Muscle layer of duodenum (tissue), 2 donors: ENCODE measurements at regions not wholly inside any gene's neighbourhood (a gene's known extent, or its start where the extent isn't known, plus 50 kb on each side); places are given as distances from the start of the nearest gene placed in this dataset.

Experiments
- H3K27ac ChIP-seq: one replicate; pipeline ENCODE4 v1.7.0; 2013; ENCODE audit warnings: mild to moderate bottlenecking, low read length
- H3K27me3 ChIP-seq: one replicate; pipeline ENCODE4 v1.7.0; 2013; ENCODE audit warnings: low read depth, mild to moderate bottlenecking, control low read depth, low read length
- H3K36me3 ChIP-seq, 2 donors: one replicate each; pipeline ENCODE4 v1.7.0; 2013; ENCODE audit warnings: low read length in 2 of 2, control low read depth in 1 of 2, mild to moderate bottlenecking in 1 of 2; ENCODE audit not compliant: insufficient read depth in 2 of 2, control insufficient read depth in 1 of 2
- H3K4me1 ChIP-seq, 2 donors: one replicate each; pipeline ENCODE4 v1.7.0; 2013; ENCODE audit warnings: low read length in 2 of 2, mild to moderate bottlenecking in 2 of 2, control low read depth in 1 of 2, moderate library complexity in 1 of 2; ENCODE audit not compliant: insufficient read depth in 2 of 2, control insufficient read depth in 1 of 2
- H3K4me3 ChIP-seq, 2 donors: one replicate each; pipeline ENCODE4 v1.7.0; 2013; ENCODE audit warnings: low read length in 2 of 2, low read depth in 1 of 2, mild to moderate bottlenecking in 1 of 2
- H3K9me3 ChIP-seq, 2 donors: one replicate each; pipeline ENCODE4 v1.7.0; 2013; ENCODE audit warnings: low read length in 2 of 2, control low read depth in 1 of 2, mild to moderate bottlenecking in 1 of 2; ENCODE audit not compliant: control insufficient read depth in 1 of 2
- donor health status: healthy.

DNA sequence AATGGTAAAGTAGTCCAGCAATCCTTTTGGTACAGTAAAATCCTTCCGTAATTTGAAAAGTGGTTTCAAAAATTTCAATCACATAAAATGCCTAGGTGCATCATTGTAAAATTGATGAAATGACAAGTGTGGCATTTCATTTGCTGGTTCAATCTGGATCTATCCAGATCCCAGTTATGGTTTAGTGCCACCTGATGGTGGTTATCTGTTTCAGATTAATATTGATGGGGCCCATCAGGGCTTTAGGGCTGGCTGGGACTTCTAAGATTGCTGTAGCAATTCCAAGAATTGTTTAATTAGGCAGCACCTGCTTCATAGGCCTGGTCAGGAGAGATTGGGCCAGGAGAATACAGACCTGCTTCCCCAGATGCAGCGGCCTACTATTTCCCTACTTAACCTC, 55.5 kb upstream of the PIK3C3 start:
- Histone ChIP-seq H3K9me3 (peaks cover 0 to 7% of the 10 kb centered on the region in 2 donors), H3K27ac (no peak overlapping the region), H3K27me3 (no peaks in the 10 kb centered on the region), H3K36me3 (no peaks in the 10 kb centered on the region), H3K4me3 (no peak overlapping the region), H3K4me1 (no peaks in the 10 kb centered on the region)

- Histone ChIP-seq H3K4me3 (no peak overlapping the region), H3K4me1 (no peaks in the 10 kb centered on the region), H3K9me3 (peaks cover 0 to 7% of the 10 kb centered on the region in 2 donors), H3K36me3 (no peaks in the 10 kb centered on the region), H3K27me3 (no peaks in the 10 kb centered on the region), H3K27ac (no peak overlapping the region)
Measured at GRCh38 chr18:41893432-41893831, 61.6 kb upstream of the PIK3C3 start.

DNA sequence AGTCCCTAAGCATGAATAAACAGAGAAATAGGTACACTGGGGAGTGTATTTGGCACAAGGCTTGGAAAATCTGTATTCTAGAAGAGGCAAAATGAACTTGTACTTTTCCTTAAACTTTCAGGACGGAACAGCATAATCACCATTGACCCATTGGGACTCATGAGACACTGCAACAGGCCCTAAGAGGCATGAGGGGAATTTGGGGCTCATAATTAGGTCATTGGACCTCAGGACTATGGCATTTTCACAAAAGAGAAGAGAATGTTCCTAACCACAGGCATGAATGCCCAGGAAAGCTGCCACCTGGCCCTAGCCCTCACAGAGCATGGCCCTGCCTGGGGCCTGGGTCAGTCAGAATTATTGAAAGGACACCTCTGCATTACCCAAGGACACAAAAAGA, 67.9 kb upstream of the PIK3C3 start:
- Histone ChIP-seq H3K9me3 (no peaks in the 10 kb centered on the region), H3K36me3 (no peaks in the 10 kb centered on the region), H3K27me3 (no peaks in the 10 kb centered on the region), H3K4me1 (no peaks in the 10 kb centered on the region), H3K27ac (no peak overlapping the region), H3K4me3 (no peak overlapping the region)

GRCh38 chr18:41886126-41886807, 68.8 kb upstream of the PIK3C3 start:
- Histone ChIP-seq H3K9me3 (no peaks in the 10 kb centered on the region), H3K27ac (no peak overlapping the region), H3K36me3 (no peaks in the 10 kb centered on the region), H3K4me1 (no peaks in the 10 kb centered on the region), H3K4me3 (no peak overlapping the region), H3K27me3 (no peaks in the 10 kb centered on the region)

- Histone ChIP-seq H3K4me1 (no peaks in the 10 kb centered on the region), H3K36me3 (no peaks in the 10 kb centered on the region), H3K27me3 (no peaks in the 10 kb centered on the region), H3K27ac (no peak overlapping the region), H3K4me3 (no peak overlapping the region), H3K9me3 (no peaks in the 10 kb centered on the region)
Measured at GRCh38 chr18:41881285-41881684, 73.7 kb upstream of the PIK3C3 start.

DNA sequence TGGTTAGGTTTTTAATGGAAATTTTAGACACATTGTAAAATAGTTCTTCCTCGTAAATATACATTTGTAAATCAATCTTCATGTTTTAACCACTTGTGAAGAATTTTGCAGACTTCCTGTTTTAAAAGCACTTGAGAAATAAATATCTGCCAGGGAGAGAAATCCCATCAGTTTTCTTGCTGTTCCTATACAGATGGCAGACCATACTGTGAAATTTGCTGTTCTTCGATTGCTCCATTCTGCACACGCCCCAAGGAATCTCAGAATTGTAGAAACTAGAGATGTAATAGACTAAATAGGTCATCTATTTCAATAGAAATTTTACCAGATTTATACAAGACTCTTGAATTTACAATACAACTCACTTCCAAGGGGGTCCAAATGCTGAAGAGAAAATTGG, 75.8 kb upstream of the PIK3C3 start:
- no peaks in the 10 kb centered on the region for H3K36me3 ChIP-seq
- H3K27ac ChIP-seq, result no peak overlapping the region
- H3K27me3 ChIP-seq, result no peaks in the 10 kb centered on the region
- no peaks in the 10 kb centered on the region for H3K4me1 ChIP-seq
- H3K4me3 ChIP-seq, result no peak overlapping the region
- no peaks in the 10 kb centered on the region for H3K9me3 ChIP-seq

GRCh38 chr18:41875094-41875780, 79.8 kb upstream of the PIK3C3 start:
- Histone ChIP-seq H3K27me3 (no peaks in the 10 kb centered on the region), H3K4me3 (no peak overlapping the region), H3K36me3 (no peaks in the 10 kb centered on the region), H3K4me1 (no peaks in the 10 kb centered on the region), H3K27ac (no peak overlapping the region), H3K9me3 (no peaks in the 10 kb centered on the region)

GRCh38 chr18:41873730-41874129, 81.3 kb upstream of the PIK3C3 start:
- Histone ChIP-seq H3K4me1 (no peaks in the 10 kb centered on the region), H3K27ac (no peak overlapping the region), H3K4me3 (no peak overlapping the region), H3K36me3 (no peaks in the 10 kb centered on the region), H3K27me3 (no peaks in the 10 kb centered on the region), H3K9me3 (no peaks in the 10 kb centered on the region)

GRCh38 chr18:41872206-41872605, 82.8 kb upstream of the PIK3C3 start:
- Histone ChIP-seq H3K4me1 (no peaks in the 10 kb centered on the region), H3K27me3 (no peaks in the 10 kb centered on the region), H3K9me3 (no peaks in the 10 kb centered on the region), H3K36me3 (no peaks in the 10 kb centered on the region), H3K4me3 (no peak overlapping the region), H3K27ac (no peak overlapping the region)

GRCh38 chr18:41871229-41872000, 83.6 kb upstream of the PIK3C3 start:
- Histone ChIP-seq H3K27me3 (no peaks in the 10 kb centered on the region), H3K4me3 (no peak overlapping the region), H3K4me1 (no peaks in the 10 kb centered on the region), H3K27ac (no peak overlapping the region), H3K9me3 (no peaks in the 10 kb centered on the region), H3K36me3 (no peaks in the 10 kb centered on the region)

DNA sequence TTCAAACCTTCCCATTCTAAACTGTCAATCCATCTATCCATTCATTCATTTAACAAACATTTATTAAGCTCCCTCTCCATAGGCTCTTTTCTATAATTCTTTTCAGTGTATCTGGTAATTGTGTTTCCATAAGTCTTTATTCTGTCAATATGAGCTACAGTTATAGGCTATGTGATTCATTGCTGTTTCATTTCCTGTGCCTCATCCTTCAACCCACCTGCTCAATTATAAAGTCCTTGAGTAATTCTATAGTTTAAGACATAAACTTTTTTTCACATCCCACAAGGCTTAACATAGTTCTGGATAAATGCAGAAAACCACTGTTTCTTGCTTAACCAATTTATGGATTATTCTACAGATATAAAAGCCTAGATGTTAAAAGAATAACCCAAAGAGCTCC, 84.2 kb upstream of the PIK3C3 start:
- H3K4me3 ChIP-seq, result no peak overlapping the region
- no peaks in the 10 kb centered on the region for H3K36me3 ChIP-seq
- H3K9me3 ChIP-seq, result no peaks in the 10 kb centered on the region
- no peaks in the 10 kb centered on the region for H3K27me3 ChIP-seq
- H3K4me1 ChIP-seq, result no peaks in the 10 kb centered on the region
- H3K27ac ChIP-seq, result no peak overlapping the region
